ENCODE measurements at regions not wholly inside any gene's neighbourhood (a gene's known extent, or its start where the extent isn't known, plus 50 kb on each side); places are given as distances from the start of the nearest gene placed in this dataset.

DNA sequence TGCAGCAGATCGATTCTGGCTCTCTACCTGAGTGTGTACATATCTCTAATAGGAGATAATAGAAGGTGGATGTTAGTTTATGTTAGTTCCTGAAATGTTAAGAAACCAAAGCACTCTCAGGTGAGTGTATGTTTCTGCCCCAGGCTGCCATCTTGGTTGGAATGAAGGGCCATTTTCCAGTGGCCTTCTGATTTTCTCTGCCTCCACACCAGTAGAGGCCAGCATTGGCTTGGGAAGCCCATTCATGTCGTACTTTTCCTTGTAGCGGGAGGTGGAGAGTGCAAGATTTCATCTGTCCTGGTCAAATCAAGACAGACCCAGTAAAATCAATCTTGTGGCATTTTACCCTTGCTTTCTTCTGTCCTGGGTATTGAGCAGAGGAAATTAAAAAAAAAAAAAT is 91.0 kb downstream of the GAS1 start:
- Histone ChIP-seq H3K79me1 (ENCODE audit: low read depth in 1 of 2, low read length in 2 of 2) (no peaks in the 10 kb centered on the region), H3K23ac (ENCODE audit: low read depth, low read length) (no peak overlapping the region), H3K56ac (ENCODE audit: extremely low read depth, insufficient read depth, low read length) (no peak overlapping the region), H3K4ac (ENCODE audit: low read depth, low read length) (no peak overlapping the region), H3K4me1 (ENCODE audit: control insufficient read depth, insufficient read depth, low read length) (no peaks in the 10 kb centered on the region; the same call in 1 of the 2 replicates), H2AK9ac (replicated peaks; ENCODE audit: low read depth, low read length, poor library complexity) (no peak overlapping the region), H3K14ac (replicated peaks; ENCODE audit: low read depth, low read length) (no peak overlapping the region), H4K8ac (ENCODE audit: low read depth in 2 of 2, low read length in 2 of 2) (no peak overlapping the region), H3K4me3 (ENCODE audit: insufficient read depth, low read depth, low read length) (no peak overlapping the region), H2AK5ac (ENCODE audit: low read depth, low read length) (no peak overlapping the region), H2BK120ac (ENCODE audit: low read depth, low read length) (no peak overlapping the region), H3K4me2 (ENCODE audit: low read depth, low read length) (no peak overlapping the region), H3K9me1 (ENCODE audit: insufficient read depth, low read length) (no peaks in the 10 kb centered on the region), H4K20me1 (ENCODE audit: insufficient read depth, low read length) (no peaks in the 10 kb centered on the region), H4K91ac (ENCODE audit: insufficient read depth, low read depth, low read length) (no peak overlapping the region), H3K27ac (ENCODE audit: insufficient read depth, low read length) (no peak overlapping the region), H3K9ac (ENCODE audit: low read depth, low read length) (no peak overlapping the region), H3K27me3 (ENCODE audit: control insufficient read depth, insufficient read depth, low read length) (peaks cover 5% of the 10 kb centered on the region; the same call in 1 of the 2 replicates), H2BK5ac (ENCODE audit: low read depth, low read length, poor library complexity, severe bottlenecking) (no peak overlapping the region), H3K18ac (ENCODE audit: low read depth, low read length) (no peak overlapping the region), H3K9me3 (ENCODE audit: control insufficient read depth, insufficient read depth, low read length) (no peaks in the 10 kb centered on the region), H2BK20ac (ENCODE audit: low read depth, low read length) (no peak overlapping the region), H2BK15ac (ENCODE audit: low read depth, low read length) (no peak overlapping the region), H4K5ac (ENCODE audit: low read depth, low read length) (no peak overlapping the region), H2AFZ (replicated peaks; ENCODE audit: low read length, poor library complexity) (no peak overlapping the region), H3K36me3 (ENCODE audit: control insufficient read depth, insufficient read depth, low read length) (no peaks in the 10 kb centered on the region)
- no peak for ATAC-seq (ENCODE audit: low read depth)
- dilution Hi-C loops (cut with HindIII; ENCODE audit: low sequenced_read_pairs, unreplicated experiment): no loop called here
- no CpG with 5 or more reads among the region's 3 CpGs for WGBS, 2 experiments (ENCODE audit: extremely low coverage in 2 of 2, insufficient read length in 1 of 2)
- intact Hi-C loops (cut with micrococcal nuclease): no loop called here
- ChIA-PET CTCF (no interaction called here), POLR2A (ENCODE audit: unreplicated experiment) (no interaction called here)
- no peak for DNase-seq
- no TSS peak for BruUV-seq (replicated peaks)
- TF ChIP-seq CEBPB (IDR thresholded peaks at IDR 0.05; ENCODE audit: low read depth, low read length): no peak
- no peak for TF ChIP-seq RAD21 (IDR thresholded peaks at IDR 0.05; ENCODE audit: low read length)
- TF ChIP-seq FOS (IDR thresholded peaks at IDR 0.05; ENCODE audit: low read depth, low read length): no peak
- no peak for TF ChIP-seq CHD1 (IDR thresholded peaks at IDR 0.05; ENCODE audit: low read depth, low read length)
- no peak for TF ChIP-seq RFX5 (IDR thresholded peaks at IDR 0.05; ENCODE audit: low read depth, low read length)
- TF ChIP-seq MXI1 (IDR thresholded peaks at IDR 0.05; ENCODE audit: borderline replicate concordance, low read depth, low read length): no peak
- TF ChIP-seq, protein P1, sequence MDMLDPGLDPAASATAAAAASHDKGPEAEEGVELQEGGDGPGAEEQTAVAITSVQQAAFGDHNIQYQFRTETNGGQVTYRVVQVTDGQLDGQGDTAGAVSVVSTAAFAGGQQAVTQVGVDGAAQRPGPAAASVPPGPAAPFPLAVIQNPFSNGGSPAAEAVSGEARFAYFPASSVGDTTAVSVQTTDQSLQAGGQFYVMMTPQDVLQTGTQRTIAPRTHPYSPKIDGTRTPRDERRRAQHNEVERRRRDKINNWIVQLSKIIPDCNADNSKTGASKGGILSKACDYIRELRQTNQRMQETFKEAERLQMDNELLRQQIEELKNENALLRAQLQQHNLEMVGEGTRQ (IDR thresholded peaks at IDR 0.05; ENCODE audit: low read depth, low read length): no peak
- TF ChIP-seq, protein P2, sequence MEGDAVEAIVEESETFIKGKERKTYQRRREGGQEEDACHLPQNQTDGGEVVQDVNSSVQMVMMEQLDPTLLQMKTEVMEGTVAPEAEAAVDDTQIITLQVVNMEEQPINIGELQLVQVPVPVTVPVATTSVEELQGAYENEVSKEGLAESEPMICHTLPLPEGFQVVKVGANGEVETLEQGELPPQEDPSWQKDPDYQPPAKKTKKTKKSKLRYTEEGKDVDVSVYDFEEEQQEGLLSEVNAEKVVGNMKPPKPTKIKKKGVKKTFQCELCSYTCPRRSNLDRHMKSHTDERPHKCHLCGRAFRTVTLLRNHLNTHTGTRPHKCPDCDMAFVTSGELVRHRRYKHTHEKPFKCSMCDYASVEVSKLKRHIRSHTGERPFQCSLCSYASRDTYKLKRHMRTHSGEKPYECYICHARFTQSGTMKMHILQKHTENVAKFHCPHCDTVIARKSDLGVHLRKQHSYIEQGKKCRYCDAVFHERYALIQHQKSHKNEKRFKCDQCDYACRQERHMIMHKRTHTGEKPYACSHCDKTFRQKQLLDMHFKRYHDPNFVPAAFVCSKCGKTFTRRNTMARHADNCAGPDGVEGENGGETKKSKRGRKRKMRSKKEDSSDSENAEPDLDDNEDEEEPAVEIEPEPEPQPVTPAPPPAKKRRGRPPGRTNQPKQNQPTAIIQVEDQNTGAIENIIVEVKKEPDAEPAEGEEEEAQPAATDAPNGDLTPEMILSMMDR (conservative IDR thresholded peaks at IDR 0.05; ENCODE audit: low read depth, low read length): no peak
- TF ChIP-seq BHLHE40 (IDR thresholded peaks at IDR 0.05; ENCODE audit: low read depth, low read length): no peak
- TF ChIP-seq POLR2A (IDR thresholded peaks at IDR 0.05; ENCODE audit: low read depth, low read length): no peak
- TF ChIP-seq SMC3 (IDR thresholded peaks at IDR 0.05; ENCODE audit: low read depth, low read length): no peak
- TF ChIP-seq MAFK (IDR thresholded peaks at IDR 0.05; ENCODE audit: low read depth, low read length): no peak
- no peak for TF ChIP-seq MAZ (IDR thresholded peaks at IDR 0.05; ENCODE audit: borderline replicate concordance, low read depth, low read length)
- TF ChIP-seq, protein P3, sequence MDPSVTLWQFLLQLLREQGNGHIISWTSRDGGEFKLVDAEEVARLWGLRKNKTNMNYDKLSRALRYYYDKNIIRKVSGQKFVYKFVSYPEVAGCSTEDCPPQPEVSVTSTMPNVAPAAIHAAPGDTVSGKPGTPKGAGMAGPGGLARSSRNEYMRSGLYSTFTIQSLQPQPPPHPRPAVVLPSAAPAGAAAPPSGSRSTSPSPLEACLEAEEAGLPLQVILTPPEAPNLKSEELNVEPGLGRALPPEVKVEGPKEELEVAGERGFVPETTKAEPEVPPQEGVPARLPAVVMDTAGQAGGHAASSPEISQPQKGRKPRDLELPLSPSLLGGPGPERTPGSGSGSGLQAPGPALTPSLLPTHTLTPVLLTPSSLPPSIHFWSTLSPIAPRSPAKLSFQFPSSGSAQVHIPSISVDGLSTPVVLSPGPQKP (IDR thresholded peaks at IDR 0.05; ENCODE audit: borderline replicate concordance, low read depth, low read length): no peak
- TF ChIP-seq NFE2L2 (IDR thresholded peaks at IDR 0.05; ENCODE audit: low read depth, low read length): no peak
- TF ChIP-seq RCOR1 (IDR thresholded peaks at IDR 0.05; ENCODE audit: insufficient replicate concordance, low read length): no peak
- in situ Hi-C loops (cut with MboI; ENCODE audit: low sequenced_read_pairs): no loop called here
